ENCODE measurements at regions not wholly inside any gene's neighbourhood (a gene's known extent, or its start where the extent isn't known, plus 50 kb on each side); places are given as distances from the start of the nearest gene placed in this dataset.

- Mint-ChIP-seq H3K4me1 (ENCODE audit: unreplicated experiment) (no peaks in the 10 kb centered on the region), H3K4me3 (ENCODE audit: unreplicated experiment) (no peak overlapping the region), H3K27me3 (ENCODE audit: unreplicated experiment) (no peaks in the 10 kb centered on the region), H3K27ac (ENCODE audit: unreplicated experiment) (no peak overlapping the region), H3K9me3 (ENCODE audit: unreplicated experiment) (no peaks in the 10 kb centered on the region), H3K36me3 (ENCODE audit: unreplicated experiment) (no peaks in the 10 kb centered on the region)
- DNase-seq (ENCODE audit: extremely low spot score, unreplicated experiment): no peak
- TF ChIP-seq, protein P1, sequence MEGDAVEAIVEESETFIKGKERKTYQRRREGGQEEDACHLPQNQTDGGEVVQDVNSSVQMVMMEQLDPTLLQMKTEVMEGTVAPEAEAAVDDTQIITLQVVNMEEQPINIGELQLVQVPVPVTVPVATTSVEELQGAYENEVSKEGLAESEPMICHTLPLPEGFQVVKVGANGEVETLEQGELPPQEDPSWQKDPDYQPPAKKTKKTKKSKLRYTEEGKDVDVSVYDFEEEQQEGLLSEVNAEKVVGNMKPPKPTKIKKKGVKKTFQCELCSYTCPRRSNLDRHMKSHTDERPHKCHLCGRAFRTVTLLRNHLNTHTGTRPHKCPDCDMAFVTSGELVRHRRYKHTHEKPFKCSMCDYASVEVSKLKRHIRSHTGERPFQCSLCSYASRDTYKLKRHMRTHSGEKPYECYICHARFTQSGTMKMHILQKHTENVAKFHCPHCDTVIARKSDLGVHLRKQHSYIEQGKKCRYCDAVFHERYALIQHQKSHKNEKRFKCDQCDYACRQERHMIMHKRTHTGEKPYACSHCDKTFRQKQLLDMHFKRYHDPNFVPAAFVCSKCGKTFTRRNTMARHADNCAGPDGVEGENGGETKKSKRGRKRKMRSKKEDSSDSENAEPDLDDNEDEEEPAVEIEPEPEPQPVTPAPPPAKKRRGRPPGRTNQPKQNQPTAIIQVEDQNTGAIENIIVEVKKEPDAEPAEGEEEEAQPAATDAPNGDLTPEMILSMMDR (IDR thresholded peaks at IDR 0.05): no peak
Observed at GRCh38 chr2:78264130-78264529, 742.0 kb upstream of the LRRTM4 start.

GRCh38 chr2:78281164-78281563 is 744.3 kb upstream of the REG3G start:
- no peak for DNase-seq (ENCODE audit: extremely low spot score, unreplicated experiment)
- no peak overlapping the region for H3K27ac Mint-ChIP-seq (ENCODE audit: unreplicated experiment)
- H3K4me3 Mint-ChIP-seq (ENCODE audit: unreplicated experiment): no peak overlapping the region
- TF ChIP-seq, protein P1 (IDR thresholded peaks at IDR 0.05): no peak
- no peaks in the 10 kb centered on the region for H3K4me1 Mint-ChIP-seq (ENCODE audit: unreplicated experiment)
- no peaks in the 10 kb centered on the region for H3K36me3 Mint-ChIP-seq (ENCODE audit: unreplicated experiment)
- no peaks in the 10 kb centered on the region for H3K27me3 Mint-ChIP-seq (ENCODE audit: unreplicated experiment)
- H3K9me3 Mint-ChIP-seq (ENCODE audit: unreplicated experiment): no peaks in the 10 kb centered on the region

- no peak overlapping the region for H3K4me3 Mint-ChIP-seq (ENCODE audit: unreplicated experiment)
- DNase-seq (ENCODE audit: extremely low spot score, unreplicated experiment): no peak
- H3K36me3 Mint-ChIP-seq (ENCODE audit: unreplicated experiment): no peaks in the 10 kb centered on the region
- TF ChIP-seq, protein P1 (IDR thresholded peaks at IDR 0.05): no peak
- no peaks in the 10 kb centered on the region for H3K9me3 Mint-ChIP-seq (ENCODE audit: unreplicated experiment)
- no peak overlapping the region for H3K27ac Mint-ChIP-seq (ENCODE audit: unreplicated experiment)
- H3K4me1 Mint-ChIP-seq (ENCODE audit: unreplicated experiment): no peaks in the 10 kb centered on the region
- H3K27me3 Mint-ChIP-seq (ENCODE audit: unreplicated experiment): no peaks in the 10 kb centered on the region
Observed at GRCh38 chr2:78290581-78291214, 734.8 kb upstream of the REG3G start.

DNA sequence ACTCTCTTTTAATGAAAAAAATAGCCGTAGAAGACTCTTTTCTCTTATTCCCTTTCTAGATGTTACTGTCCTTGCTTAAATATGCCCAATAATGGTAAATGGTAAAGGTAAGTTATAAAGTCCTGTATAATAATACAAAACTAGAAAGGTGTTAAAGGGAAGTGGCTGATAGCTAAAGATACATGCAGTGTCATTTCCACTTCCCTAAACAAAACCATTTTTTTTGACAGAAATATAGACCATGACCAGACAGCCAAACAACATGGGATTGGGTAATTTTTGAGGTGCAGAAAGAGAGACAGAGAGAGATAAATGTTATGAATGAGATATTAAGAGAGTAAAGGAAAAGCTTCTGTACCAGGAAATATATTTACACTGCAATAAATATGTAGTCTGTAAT is 731.7 kb upstream of the REG3G start:
- DNase-seq (ENCODE audit: extremely low spot score, unreplicated experiment): no peak
- no peak overlapping the region for H3K27ac Mint-ChIP-seq (ENCODE audit: unreplicated experiment)
- no peaks in the 10 kb centered on the region for H3K36me3 Mint-ChIP-seq (ENCODE audit: unreplicated experiment)
- no peaks in the 10 kb centered on the region for H3K27me3 Mint-ChIP-seq (ENCODE audit: unreplicated experiment)
- no peaks in the 10 kb centered on the region for H3K9me3 Mint-ChIP-seq (ENCODE audit: unreplicated experiment)
- no peak overlapping the region for H3K4me3 Mint-ChIP-seq (ENCODE audit: unreplicated experiment)
- H3K4me1 Mint-ChIP-seq (ENCODE audit: unreplicated experiment): no peaks in the 10 kb centered on the region
- TF ChIP-seq, protein P1 (IDR thresholded peaks at IDR 0.05): no peak

DNA sequence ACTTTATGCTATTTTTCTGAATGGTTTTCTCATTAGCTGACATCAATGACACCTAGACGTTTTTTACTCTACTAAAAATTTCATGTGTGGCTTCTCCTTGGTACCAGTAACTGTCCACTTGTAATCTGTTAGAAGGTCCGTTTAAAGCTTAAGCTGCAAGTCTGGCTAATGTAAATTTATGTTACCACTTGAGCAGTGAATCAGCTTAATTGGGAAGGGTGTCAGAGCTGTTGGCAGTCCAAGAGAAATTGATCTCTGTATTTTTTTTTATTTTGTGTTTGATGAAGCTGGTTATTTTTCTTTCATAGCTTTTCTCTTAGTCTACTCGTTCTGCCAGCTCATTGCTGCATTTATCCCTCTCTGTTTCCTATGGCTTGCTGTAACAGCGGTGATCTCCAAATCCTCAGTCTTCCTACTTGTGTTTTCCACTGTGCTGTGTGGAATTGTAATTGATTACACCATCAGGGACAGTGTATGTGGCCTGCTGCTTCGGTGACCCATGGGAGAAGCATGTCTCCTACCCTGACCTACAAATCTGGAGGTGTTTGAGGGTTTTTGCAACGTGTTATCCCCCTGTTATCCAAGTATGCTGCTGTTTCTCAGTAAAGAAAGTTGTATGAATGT is 724.2 kb upstream of the REG3G start:
- H3K36me3 Mint-ChIP-seq (ENCODE audit: unreplicated experiment): no peaks in the 10 kb centered on the region
- no peaks in the 10 kb centered on the region for H3K27me3 Mint-ChIP-seq (ENCODE audit: unreplicated experiment)
- H3K9me3 Mint-ChIP-seq (ENCODE audit: unreplicated experiment): no peaks in the 10 kb centered on the region
- H3K27ac Mint-ChIP-seq (ENCODE audit: unreplicated experiment): no peak overlapping the region
- TF ChIP-seq, protein P1 (IDR thresholded peaks at IDR 0.05): no peak
- H3K4me3 Mint-ChIP-seq (ENCODE audit: unreplicated experiment): no peak overlapping the region
- no peaks in the 10 kb centered on the region for H3K4me1 Mint-ChIP-seq (ENCODE audit: unreplicated experiment)
- DNase-seq (ENCODE audit: extremely low spot score, unreplicated experiment): no peak
